GM19351 (cell line): ENCODE measurements at regions not wholly inside any gene's neighbourhood (a gene's known extent, or its start where the extent isn't known, plus 50 kb on each side); places are given as distances from the start of the nearest gene placed in this dataset.
"Not testable (repeated sequence)": the region's sequence is repeated elsewhere in the genome, so short reads cannot be mapped to it uniquely, and the experiment has no call there.

Experiments
- ATAC-seq: cut with Tn5 transposase; IDR thresholded peaks from one replicate; pipeline ENCODE4 v1.9.1; 2021; ENCODE audit warnings: mild to moderate bottlenecking, moderate library complexity; ENCODE audit not compliant: unreplicated experiment

GRCh38 chr5:28914297-28914696 lies 1875.9 kb upstream of the CDH9 start:
- no peak for ATAC-seq

GRCh38 chr5:28903643-28904042 lies 1865.3 kb upstream of the CDH9 start:
- no peak for ATAC-seq

GRCh38 chr5:28896949-28897348 lies 1858.6 kb upstream of the CDH9 start:
- no peak for ATAC-seq

GRCh38 chr5:28880936-28881335 lies 1842.5 kb upstream of the CDH9 start:
- no peak for ATAC-seq

GRCh38 chr5:28877050-28877449 lies 1838.7 kb upstream of the CDH9 start:
- ATAC-seq, result no peak

- ATAC-seq, result no peak
Measured at GRCh38 chr5:28864006-28864405, 1825.6 kb upstream of the CDH9 start.

GRCh38 chr5:28862860-28863196 lies 1824.4 kb upstream of the CDH9 start:
- no peak for ATAC-seq

GRCh38 chr5:28862137-28862859 lies 1823.9 kb upstream of the CDH9 start:
- no peak for ATAC-seq

- no peak for ATAC-seq
Measured at GRCh38 chr5:28855626-28856025, 1817.2 kb upstream of the CDH9 start.

- no peak for ATAC-seq
Measured at GRCh38 chr5:28850320-28850921, 1812.0 kb upstream of the CDH9 start.

- ATAC-seq, result no peak
Measured at GRCh38 chr5:28831042-28831441, 1792.7 kb upstream of the CDH9 start.

- ATAC-seq, result no peak
Measured at GRCh38 chr5:28823231-28823630, 1784.8 kb upstream of the CDH9 start.

GRCh38 chr5:28822071-28822470 lies 1783.7 kb upstream of the CDH9 start:
- no peak for ATAC-seq

GRCh38 chr5:28810751-28811136 lies 1772.4 kb upstream of the CDH9 start:
- no peak for ATAC-seq

- no peak for ATAC-seq
Measured at GRCh38 chr5:28809811-28810750, 1771.7 kb upstream of the CDH9 start.

- ATAC-seq, result no peak
Measured at GRCh38 chr5:28808967-28809810, 1770.8 kb upstream of the CDH9 start.

- no peak for ATAC-seq
Measured at GRCh38 chr5:28807195-28807729, 1768.9 kb upstream of the CDH9 start.

- not testable (repeated sequence) for ATAC-seq
Measured at GRCh38 chr5:28799035-28799434, 1760.6 kb upstream of the CDH9 start.

- ATAC-seq, result no peak
Measured at GRCh38 chr5:28788954-28789353, 1750.6 kb upstream of the CDH9 start.

- ATAC-seq, result no peak
Measured at GRCh38 chr5:28780083-28780692, 1741.8 kb upstream of the CDH9 start.
